ENCODE measurements at regions not wholly inside any gene's neighbourhood (a gene's known extent, or its start where the extent isn't known, plus 50 kb on each side); places are given as distances from the start of the nearest gene placed in this dataset.
A peak's percentile ranks its signal among the peaks of the same experiment; 100 is the strongest.

DNA sequence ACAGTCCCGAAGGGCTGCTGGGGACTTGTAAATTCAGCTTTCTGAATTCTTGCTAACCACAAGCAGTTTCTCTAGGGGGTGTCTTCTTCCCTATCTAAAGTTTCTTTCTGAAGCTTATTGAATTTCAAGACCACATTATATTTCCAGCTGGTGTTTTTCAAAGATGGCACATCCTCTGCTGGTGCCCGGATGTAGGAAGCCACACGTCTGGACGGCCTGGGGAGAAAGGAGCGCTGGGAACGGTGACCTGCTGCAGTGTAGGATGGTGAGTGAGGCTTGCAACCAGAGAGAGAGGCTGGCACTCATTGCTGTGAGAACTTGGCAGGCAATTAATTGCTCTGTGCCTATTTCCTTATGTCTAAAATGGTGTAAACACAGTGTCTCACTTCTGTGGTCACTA is 776.4 kb downstream of the TYW1 start:
- no peak for DNase-seq

DNA sequence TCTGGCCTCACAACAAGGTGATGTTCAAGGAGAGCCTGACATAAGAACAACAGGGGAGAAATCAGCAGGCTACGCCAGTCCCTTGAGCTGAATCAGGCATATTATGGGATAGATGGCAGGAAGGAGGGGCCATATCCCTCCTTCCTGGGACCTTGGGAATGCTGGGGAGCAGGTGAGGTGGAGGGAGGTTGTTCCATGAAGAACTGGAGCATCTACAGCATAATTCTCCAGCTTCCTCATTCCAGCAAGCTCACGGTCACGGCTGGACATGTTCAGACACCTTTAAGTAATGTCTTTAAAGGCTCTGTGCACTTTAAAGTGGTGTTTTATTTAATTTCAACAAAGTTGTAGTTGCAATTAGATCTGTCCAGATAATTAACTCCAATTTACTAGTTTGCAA is 780.5 kb downstream of the TYW1 start:
- no peak for DNase-seq

DNA sequence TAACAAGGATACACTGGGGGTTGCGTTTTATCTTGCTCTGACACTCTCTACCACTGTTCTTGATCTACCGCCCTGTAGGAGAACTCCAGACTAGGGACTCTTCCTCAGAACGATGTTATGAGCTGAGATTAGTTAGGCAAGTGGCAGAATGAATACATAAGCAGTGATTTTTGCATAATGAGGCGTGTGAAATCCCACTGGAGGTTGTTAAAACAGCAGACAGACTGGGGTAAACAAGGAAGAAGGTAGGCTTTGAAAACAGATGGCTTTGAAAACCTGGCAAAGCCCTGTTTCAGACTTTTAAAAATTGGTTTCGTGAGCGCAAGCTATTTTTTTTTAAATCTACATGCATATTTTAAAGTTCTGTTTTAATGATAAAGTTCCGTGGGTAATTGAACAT is 785.2 kb downstream of the TYW1 start:
- DNase-seq, result no peak

DNA sequence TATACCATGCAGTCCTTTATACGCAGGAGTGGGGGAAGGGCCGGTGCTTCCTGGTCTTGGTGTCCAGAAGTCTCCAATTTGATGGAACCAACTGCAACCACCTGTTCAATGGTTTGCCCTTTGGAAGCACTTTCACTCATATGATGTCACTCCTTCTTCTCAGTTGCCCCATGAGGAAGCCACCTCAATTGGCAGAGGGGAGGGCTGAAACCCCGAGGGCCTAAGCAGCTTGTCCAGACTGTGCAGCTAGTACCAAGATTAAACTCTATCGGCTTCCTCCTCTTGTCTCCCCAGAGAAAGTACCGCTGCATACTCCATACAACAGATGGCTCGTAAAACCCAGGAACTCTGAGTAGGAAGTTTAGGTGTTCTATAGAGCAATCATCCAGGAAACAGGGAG is 789.4 kb downstream of the TYW1 start:
- DNase-seq, result no peak

DNA sequence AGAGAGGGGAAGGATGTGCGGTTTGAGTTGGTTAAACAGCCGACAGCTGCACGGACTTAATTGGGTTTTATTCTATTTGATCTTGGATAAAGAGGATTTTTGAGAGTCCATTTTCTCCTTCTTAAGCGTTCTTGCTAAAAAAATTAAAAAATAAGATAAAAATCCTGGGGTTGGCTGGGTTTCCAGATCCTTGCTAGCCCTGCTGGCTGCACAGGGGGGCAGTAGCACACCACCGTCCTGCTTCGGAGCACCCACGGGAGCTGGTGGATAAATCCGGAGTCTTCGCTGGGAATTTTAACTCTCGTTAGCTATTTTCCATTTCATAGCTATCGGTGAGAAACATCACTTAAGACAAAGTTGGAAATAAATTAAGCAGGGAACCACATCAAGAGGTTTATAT is 792.0 kb downstream of the TYW1 start:
- no peak for DNase-seq

DNA sequence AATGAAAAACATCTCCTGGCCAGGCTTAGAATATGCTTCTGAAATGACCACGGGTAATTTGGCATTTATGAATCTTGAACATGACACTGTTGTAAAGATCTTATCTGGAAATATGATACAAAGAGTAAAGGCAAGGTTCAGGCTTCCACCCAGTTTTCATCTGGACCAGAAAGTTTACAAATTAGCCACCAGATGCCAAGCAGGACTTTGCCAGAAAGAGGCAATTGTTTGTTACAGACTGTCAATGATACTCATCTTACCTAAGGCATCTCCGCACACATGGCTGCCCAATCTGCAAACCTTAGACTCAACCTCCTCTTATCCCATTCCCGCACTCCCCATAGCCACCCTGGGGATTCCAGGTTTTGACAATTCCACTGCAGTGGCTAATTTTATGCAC is 795.3 kb downstream of the TYW1 start:
- DNase-seq, result no peak

DNA sequence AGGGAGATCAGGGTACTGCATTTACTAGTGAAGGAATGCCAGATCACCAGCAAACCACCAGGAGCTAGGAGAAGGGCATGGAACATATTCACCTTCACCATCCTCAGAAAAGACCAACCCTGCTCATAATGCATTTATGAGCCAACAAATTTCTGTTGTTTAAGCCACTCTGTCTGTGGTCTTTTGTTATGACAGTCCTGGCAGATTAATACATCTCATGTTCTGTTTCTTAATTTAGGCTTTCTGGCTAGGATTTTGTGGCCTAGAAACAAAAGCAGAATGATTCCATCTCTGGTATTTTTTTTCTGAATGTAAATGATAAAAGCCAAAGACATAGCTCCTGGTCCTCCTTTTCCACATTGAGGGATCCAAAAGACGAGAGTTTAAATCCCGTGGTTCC is 797.9 kb downstream of the TYW1 start:
- DNase-seq, result no peak

DNA sequence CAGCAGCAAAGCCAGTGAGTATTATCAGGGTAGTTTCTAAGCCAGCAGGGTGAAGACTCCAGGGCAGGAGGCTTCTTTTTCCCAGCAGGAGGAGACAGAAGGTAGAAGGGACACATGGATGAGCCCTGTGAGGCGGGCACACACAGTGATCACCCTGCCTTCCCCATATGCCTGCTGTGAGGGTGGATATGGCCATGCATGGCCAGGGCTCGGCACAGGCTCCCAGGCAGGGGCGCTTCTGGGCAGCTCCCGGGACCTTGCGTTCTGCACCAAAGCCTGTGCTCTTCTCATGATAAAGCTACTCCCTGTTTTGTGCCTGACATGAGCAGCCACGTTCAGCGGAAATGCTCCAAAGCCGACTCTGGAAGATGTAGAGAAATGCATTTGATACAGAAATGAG is 807.2 kb downstream of the TYW1 start:
- DNase-seq, result no peak

DNA sequence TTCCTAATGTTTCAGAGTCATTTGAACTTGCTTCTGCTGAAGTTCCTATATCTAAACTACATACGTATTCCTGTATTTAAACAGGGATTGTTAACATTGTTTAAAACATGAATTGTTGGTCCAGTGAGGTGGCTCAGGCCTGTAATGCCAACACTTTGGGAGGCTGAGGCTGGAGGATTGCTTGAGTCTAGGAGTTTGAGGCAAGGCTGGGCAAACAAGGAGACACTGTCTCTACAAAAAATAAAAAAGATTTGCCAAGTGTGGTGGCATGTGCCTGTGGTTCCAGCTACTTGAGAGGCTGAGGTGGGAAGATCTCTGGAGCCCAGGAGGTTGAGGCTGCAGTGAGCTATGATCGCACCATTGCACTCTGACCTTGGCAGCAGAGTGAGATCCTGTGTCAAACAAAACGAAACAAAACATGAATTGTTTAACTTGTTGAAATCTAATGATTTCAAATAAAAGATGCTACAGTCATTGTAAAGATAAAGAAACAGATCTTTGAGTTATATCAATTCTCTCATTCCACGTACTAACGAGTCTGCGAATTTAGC is 809.4 kb downstream of the TYW1 start:
- DNase-seq, result no peak

DNA sequence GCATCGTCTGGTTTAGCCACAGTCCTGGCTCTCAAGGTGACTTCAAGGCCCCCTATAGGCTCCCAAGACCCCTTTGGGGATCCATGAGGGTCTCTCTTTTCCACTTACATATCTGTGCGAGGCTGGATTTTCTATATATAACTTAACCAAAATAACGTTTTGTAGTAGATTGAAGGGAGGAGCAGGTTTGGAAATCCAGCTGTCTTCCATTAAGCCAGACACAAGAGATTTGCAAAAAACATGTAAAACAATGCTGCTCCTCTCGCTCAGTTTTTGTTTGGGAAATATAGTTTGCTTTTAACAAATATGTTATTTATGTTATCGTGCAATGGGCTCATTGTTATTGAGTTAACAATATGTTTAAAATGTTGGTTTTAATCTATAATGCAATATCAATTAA is 811.2 kb downstream of the TYW1 start:
- no peak for DNase-seq

DNA sequence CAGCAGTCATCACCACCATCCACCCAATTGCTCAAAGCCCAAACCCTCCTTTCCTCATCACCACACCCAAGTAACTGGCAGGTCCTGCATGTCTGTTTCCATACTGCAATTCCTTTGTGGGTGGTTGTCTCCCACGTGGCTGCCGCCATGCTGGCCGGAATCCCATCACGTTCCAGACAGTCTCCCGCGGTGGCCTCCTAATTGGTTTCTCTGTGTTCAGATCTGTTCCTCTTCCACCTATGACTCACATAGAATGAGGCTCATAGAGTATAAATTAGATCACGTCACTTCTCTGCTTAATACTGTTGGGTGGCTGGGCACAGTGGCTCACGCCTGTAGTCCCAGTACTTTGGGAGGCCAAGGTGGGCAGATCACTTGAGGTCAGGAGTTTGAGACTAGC is 813.0 kb downstream of the TYW1 start:
- no peak for DNase-seq

DNA sequence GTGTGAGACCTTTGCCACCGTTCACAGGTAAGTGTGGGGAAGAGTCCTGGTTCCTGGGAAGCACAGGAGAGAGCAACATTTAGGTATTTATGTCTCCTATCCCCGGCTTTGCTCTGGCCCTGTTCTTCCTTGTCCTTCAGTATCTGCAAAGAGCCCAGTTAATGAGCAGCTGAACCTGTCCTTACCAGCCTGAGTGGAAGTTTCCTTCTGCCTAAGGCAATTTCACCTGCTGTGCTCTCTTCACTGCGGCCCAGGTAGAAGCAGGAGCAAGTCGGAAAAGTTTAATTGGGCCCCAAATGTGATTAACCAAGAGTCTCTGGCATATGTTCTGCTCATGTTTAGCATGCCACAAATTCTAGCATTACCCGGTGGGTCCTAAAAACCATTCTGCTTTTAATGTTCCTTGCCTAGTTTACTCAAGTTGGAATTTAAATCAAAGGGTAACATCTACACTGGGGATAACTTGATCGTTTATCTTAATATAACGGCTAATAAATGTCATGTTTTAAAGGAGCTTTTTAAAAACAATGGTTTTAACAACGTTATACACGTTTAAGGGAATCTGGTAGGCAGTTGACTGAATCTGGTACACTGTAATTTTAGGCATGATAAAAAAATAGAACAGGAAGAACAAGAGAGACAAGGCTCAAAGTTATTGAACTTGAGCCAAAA is 817.1 kb downstream of the TYW1 start:
- peak; percentile 54 for DNase-seq

DNA sequence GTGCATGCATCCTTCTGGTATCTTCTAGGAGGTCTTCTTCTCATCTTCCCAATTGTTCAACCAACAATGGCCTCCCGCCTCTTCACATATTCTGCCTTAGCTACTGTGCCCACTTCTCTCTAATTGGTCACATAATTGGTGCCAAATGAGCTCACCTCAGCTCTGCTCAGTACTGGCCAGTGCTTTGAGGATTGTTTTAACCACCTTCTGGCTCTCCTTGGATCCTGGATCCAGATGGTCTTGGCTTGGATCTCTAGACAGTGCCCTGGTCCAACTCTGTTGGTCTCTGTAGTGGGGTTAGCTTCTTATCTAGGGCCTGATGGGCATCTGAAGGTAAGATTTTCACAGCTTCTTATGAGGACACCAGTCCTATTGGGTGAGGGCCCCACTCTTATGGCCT is 820.8 kb downstream of the TYW1 start:
- no peak for DNase-seq

DNA sequence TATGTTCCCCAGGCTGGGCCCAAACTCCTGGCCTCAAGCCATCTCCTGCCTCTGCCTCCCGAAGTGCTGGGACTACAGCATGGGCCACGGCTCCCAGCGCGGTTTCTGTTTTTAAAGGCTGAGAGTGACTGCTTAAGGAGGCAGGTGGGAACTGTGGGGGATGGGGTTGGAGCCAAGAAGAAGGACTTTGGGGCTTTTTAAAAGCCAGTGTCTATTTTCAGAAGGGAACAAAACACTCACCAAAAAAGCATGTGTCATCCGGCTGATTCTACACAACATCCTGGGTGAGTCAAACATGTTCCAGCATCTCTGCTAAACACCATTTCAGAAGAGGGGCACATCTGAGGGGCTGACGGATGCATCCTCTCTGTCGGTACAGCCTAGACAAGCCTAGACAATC is 824.5 kb downstream of the TYW1 start:
- DNase-seq, result peak; percentile 64

DNA sequence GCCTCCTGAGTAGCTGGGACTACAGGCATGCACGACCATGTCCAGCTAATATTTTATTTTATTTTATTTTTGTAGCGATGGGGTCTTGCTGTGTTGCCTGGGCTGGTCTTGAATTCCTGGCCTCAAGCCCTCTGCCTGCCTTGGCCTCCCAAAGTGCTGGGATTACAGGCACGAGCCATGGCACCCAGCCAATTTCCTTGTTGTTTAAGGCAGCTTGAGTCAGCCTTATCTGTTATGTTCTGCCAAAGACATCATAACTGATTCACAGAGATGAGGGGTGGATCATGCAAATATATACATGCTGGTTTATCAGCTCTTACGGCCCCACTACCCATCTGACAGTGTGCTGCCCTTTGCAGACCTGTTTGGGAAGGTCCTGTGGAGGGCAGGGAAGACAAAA is 826.7 kb downstream of the TYW1 start:
- DNase-seq, result no peak

DNA sequence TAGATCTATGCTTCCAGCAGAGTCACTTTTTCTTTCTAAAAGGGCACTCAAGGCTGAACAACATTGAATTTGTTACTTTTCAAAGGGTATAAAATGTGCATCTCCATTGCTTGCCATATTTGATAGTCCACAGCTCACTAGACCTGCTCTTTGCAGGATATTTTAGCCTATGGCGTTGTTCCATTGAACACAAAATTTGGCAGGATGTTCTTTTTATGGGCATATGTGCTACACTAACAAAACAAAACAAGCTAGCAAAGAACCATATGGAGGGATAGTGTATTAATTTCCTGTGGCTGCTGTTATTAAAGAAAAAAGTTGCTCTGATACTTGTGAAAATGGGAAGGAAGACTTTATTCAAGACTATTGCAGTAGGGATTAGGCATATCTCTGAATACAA is 828.7 kb downstream of the TYW1 start:
- no peak for DNase-seq

DNA sequence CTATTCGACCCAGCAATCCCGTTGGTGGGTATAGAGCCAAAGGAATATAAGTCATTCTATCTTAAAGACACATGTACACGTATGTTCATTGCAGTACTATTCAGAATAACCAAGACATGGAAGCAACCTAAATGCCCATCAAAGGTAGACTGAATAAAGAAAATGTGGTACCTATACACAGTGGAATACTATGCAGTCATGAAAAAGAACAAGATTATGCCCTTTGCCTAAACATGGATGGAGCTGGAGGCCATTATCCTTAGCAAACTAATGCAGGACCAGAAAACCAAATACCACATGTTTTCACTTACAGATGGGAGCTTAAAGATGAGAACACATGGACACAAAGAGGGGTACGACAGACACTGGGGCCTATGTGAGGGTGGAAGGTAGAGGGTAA is 845.3 kb downstream of the TYW1 start:
- DNase-seq, result no peak

DNA sequence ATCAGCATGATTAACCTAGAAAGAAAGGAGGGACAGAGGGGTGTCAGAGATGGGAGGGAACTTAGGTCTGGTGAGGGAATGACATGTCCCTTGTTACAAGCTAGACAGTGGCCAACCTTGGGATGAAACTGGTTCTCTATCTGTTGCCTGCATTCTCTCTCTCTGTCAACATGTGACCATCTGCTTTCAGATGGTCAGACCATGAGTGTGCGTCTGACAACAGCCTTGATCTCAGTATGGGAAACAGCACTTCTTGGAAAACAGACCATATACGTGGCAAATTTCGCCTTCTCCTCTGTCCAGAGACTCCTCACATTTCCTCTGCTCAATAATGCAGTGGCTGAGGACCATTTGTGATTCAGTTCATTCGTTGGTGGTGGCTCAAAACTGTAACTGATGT is 845.9 kb downstream of the TYW1 start:
- peak; percentile 78 for DNase-seq

DNA sequence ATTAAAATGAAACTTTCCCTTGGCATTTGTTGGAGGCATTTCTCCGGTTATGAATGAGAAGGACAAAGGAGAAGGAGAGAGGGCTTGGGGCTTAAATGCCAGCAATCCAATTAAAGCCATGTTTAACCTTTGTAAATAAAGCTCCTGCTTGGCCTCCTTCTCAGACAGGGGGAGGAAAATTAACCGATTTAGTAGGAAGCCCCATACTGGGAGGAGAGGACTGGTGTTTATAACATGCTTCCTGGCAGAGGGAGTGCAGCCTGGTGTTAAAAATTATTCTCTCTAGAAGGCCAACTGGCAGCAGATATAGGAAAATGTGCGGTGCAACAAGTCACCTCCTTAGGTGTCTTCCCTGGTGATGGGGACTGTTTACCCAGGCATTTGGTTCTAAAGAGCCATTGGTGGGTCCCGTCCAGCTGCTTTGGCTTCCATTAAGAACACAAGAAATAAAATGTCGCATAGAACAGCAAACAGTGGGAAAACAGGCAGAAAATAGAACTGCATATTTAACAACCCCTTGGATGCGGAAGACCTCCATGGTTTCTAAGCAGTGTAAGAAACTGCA is 846.5 kb downstream of the TYW1 start:
- DNase-seq, result no peak

DNA sequence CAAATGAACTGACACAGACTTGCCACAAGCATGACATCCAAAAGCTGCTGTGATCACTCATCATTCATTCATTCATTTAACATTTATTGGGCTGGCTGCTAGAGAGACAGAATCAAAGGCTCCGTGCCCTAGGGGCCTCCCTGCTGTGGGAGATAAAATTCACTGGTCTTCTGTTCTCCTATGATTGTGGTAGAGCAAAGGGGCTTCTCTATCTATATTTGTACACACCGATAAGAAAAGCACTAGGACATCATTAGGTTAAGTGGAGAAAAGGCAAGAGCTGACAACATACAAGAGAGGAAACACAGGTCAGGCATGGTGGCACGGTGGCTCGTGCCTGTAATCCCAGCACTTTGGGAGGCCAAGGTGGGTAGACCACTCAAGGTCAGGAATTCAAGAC is 847.0 kb downstream of the TYW1 start:
- DNase-seq, result no peak

DNA sequence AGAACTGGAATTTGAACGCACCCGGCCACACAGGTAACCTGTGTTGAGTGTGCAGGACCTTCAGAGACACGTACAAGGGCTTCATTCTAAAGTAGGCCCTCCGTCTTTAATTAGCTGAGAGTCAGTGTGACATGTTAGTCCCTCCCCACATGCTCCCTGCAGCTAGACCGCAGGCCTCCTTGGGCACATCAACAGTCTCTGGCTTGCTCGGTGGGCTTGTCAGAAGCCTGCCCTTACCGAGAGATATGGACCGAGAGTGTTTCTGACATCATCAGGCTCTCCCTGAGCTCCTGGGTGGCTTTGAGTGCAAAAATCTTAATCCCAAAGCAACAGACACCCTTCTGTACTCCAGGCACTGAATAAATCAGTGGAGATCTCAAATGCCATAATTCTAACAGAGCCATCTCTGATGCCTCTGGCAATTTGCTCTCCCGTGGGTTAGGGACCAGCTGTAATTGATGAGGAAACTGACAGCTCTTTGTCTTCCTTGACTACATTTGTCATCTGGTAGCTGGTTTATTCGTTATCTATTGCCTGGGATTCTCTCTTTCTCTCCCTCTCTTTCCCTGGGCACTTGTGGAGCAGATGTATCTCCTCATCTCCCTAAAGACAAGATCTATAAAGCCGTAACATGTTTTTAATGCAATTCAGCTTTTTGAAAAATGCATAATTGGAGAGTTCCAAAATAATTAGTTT is 850.6 kb downstream of the TYW1 start:
- peak; percentile 57 for DNase-seq

DNA sequence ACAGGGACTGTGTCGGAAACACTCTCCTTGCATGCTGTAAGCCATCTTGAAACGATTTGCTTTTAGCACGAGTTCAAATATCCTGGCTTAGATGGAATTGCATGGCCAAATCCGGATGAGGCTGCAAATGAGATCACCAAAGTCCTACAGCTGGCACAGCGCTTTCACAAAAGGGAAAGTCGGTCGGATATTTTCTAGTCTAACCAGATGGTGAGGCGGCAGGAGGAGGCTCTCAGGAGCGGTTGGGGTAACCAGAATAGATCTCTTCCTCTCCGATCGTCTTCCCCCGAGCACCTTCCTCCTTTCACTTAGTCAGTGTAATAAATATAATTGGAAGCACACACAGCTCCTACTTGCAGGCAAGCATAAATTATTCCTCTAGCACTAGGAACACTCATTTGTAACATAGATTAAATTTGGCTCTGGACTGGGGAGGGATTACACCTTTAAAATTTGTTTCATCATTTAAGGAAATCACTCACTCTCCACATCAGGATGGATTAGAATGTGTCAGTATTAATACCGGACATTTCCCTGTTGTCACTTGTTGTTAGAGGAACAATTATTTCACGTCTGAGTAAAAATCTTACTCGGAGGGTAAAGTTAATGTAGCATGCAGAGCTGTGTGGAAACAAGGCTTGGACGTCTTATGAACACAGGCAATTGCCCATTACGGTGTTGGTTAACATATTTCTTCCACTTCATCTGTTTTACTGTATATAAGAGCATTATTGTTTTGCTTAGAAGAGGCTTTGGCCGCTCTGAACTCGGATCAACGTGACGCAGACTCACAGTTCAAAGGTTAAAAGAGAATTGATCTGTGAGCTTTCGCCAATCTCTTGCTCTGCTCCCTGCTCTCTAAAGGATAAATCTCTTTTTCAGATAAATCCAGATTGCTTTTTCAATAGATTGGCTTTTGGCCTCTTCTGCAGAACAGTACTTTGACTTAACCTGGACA is 857.9 kb downstream of the TYW1 start:
- no peak for DNase-seq

DNA sequence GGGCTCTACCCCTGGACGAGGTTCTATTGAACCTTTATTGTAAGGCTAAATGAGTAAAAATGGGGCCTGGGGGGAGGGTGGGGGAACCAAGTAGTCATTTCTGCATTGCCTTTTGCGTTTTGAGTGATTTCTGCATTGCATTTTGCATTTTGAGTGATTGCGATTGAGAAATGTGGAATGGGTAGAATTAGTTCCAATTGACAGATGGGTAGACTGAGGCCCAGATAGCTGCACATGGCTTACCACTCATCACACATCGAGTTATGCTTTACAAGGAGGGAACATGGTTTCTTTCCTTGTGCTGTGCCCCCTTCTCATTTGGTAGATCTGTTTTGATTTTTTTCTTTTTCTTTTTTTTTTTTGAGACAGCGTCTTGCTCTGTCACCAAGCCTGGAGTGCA is 858.7 kb downstream of the TYW1 start:
- DNase-seq, result no peak

Data from islet precursor cell (in vitro differentiated cells).